Osteoblast (primary cell): ENCODE measurements at regions not wholly inside any gene's neighbourhood (a gene's known extent, or its start where the extent isn't known, plus 50 kb on each side); places are given as distances from the start of the nearest gene placed in this dataset.

Experiments used
- DNase-seq: peaks from one replicate; pipeline ENCODE4 v3.0.0; 2011; ENCODE audit warnings: low spot score, mixed read lengths; ENCODE audit not compliant: insufficient read length; ENCODE audit errors: missing footprints
- H2AFZ ChIP-seq: 2 replicates; pipeline ENCODE4 v1.6.0; 2011; ENCODE audit warnings: mild to moderate bottlenecking, low read length
- H3K27ac ChIP-seq: 2 replicates; pipeline ENCODE4 v1.5.1; 2011; ENCODE audit warnings: mild to moderate bottlenecking, low read depth, low read length, moderate library complexity
- H3K27me3 ChIP-seq: 2 replicates; pipeline ENCODE4 v1.6.0; 2012; ENCODE audit warnings: mild to moderate bottlenecking, control low read depth, inconsistent platforms, low read length, moderate library complexity; ENCODE audit not compliant: insufficient read depth
- H3K36me3 ChIP-seq: 2 replicates; pipeline ENCODE4 v1.5.1; 2011; ENCODE audit warnings: mild to moderate bottlenecking, low read length, control low read depth, moderate library complexity; ENCODE audit not compliant: insufficient read depth
- H3K4me1 ChIP-seq: 2 replicates; pipeline ENCODE4 v1.5.1; 2011; ENCODE audit warnings: mild to moderate bottlenecking, low read length, control low read depth, moderate library complexity; ENCODE audit not compliant: insufficient read depth
- H3K4me2 ChIP-seq: 2 replicates; pipeline ENCODE4 v1.6.0; 2011; ENCODE audit warnings: mild to moderate bottlenecking, low read length; ENCODE audit not compliant: insufficient read depth
- H3K4me3 ChIP-seq: fragments of 200-600 bp; sonication (generic); 3 replicates; pipeline ENCODE4 v1.5.1; 2012; ENCODE audit warnings: mild to moderate bottlenecking, low read length, inconsistent platforms; ENCODE audit not compliant: insufficient read depth
- H3K79me2 ChIP-seq: 2 replicates; pipeline ENCODE4 v1.6.0; 2012; ENCODE audit warnings: mild to moderate bottlenecking, low read length, control low read depth, inconsistent platforms; ENCODE audit not compliant: insufficient read depth
- H3K9me3 ChIP-seq: 2 replicates; pipeline ENCODE4 v1.5.1; 2011; ENCODE audit warnings: low read depth, low read length, control low read depth
- H4K20me1 ChIP-seq: 2 replicates; pipeline ENCODE4 v1.6.0; 2012; ENCODE audit warnings: mild to moderate bottlenecking, low read length, control low read depth; ENCODE audit not compliant: insufficient read depth
- TF ChIP-seq, protein P1 (sequence below): IDR thresholded peaks from 2 replicates; pipeline ENCODE4 v1.5.1; 2011; ENCODE audit warnings: mild to moderate bottlenecking, low read depth, low read length, moderate library complexity; ENCODE audit errors: extremely low read depth

DNA sequence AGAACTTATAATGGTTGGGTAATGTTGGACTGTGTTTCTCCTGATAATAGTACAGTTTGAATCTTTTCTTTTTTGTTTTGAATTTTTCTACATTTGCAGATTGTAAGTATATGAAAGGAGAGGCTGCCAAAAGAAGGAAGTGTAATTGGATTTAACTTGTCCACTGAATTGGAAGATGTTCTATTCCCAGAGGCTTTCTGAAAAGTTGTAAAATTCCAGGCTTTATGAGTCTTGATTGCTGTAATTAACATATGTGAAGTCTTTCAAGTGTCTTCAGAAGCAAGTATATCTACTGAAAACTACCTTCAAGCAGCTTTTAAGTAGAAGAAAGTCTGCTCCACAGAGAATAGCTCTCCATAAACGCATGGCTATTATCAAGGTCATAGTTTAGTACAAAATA is 2456.4 kb downstream of the PCDH7 start:
- no peak overlapping the region for H3K4me3 ChIP-seq
- TF ChIP-seq, protein P1, sequence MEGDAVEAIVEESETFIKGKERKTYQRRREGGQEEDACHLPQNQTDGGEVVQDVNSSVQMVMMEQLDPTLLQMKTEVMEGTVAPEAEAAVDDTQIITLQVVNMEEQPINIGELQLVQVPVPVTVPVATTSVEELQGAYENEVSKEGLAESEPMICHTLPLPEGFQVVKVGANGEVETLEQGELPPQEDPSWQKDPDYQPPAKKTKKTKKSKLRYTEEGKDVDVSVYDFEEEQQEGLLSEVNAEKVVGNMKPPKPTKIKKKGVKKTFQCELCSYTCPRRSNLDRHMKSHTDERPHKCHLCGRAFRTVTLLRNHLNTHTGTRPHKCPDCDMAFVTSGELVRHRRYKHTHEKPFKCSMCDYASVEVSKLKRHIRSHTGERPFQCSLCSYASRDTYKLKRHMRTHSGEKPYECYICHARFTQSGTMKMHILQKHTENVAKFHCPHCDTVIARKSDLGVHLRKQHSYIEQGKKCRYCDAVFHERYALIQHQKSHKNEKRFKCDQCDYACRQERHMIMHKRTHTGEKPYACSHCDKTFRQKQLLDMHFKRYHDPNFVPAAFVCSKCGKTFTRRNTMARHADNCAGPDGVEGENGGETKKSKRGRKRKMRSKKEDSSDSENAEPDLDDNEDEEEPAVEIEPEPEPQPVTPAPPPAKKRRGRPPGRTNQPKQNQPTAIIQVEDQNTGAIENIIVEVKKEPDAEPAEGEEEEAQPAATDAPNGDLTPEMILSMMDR = no peak
- H3K4me1 ChIP-seq = no peaks in the 10 kb centered on the region
- H3K27ac ChIP-seq = no peak overlapping the region
- no peaks in the 10 kb centered on the region for H3K9me3 ChIP-seq
- no peak overlapping the region for H3K4me2 ChIP-seq
- no peaks in the 10 kb centered on the region for H3K27me3 ChIP-seq
- no peaks in the 10 kb centered on the region for H3K36me3 ChIP-seq
- H2AFZ ChIP-seq = no peak overlapping the region
- no peak for DNase-seq
- H4K20me1 ChIP-seq = no peaks in the 10 kb centered on the region
- H3K79me2 ChIP-seq = no peaks in the 10 kb centered on the region

DNA sequence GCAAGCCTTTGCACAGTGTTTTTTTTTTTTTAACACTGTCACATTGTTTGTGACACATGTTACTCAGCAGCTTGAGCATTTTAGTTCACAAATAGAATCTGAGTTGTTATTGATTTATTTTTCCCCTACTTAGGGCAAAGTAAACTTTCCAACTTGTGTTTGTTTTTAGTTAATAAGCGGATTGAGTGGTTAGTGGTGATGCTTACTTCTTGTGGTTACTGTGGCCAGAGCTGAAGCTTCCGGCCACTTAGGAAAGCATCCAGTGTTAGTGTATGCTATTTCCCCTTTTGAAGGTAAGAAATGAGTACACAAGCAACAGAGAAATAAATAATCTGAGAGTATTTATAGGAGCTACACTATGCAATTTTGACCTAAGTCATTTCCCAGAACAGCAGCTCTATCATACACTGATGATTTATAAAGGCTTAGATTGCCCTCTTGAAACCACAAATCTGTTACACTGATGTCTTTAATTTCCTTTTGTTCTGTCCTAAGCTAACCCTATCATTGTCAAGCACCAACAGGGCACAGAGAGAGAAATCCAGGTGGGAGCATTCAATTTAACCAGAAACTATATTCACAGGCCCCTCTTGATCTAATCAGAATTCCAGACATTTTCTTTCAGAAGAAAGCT is 2464.6 kb downstream of the PCDH7 start:
- TF ChIP-seq, protein P1 = no peak
- no peaks in the 10 kb centered on the region for H3K27me3 ChIP-seq
- H4K20me1 ChIP-seq = no peaks in the 10 kb centered on the region
- no peaks in the 10 kb centered on the region for H3K9me3 ChIP-seq
- no peak overlapping the region for H3K4me3 ChIP-seq
- H3K4me1 ChIP-seq = no peaks in the 10 kb centered on the region
- H3K27ac ChIP-seq = no peak overlapping the region
- H3K4me2 ChIP-seq = no peak overlapping the region
- H3K36me3 ChIP-seq = no peaks in the 10 kb centered on the region
- H3K79me2 ChIP-seq = no peaks in the 10 kb centered on the region
- DNase-seq = no peak
- H2AFZ ChIP-seq = no peak overlapping the region

DNA sequence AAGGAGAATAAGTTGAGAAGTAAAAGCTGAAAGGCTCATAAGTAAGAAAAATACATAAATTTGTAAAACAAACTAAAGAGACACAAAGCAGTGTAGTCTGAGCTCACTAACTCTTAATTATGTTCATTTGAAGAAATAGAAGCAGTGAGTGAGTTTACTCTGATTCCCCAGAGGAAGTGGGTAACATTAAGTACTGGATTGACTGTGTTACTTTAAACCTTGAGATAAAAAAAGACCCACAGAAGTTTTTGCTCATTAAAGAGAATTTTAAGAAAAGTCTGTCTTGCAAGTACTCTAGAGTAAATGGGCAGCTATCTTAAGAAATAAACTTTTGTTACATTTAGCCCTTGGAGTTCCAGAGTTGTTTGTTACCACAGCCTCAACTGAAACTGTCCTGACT is 2466.9 kb downstream of the PCDH7 start:
- Histone ChIP-seq H3K9me3 (no peaks in the 10 kb centered on the region), H3K27ac (no peak overlapping the region), H3K36me3 (no peaks in the 10 kb centered on the region), H3K4me2 (no peak overlapping the region), H3K4me3 (no peak overlapping the region), H3K4me1 (no peaks in the 10 kb centered on the region), H3K27me3 (no peaks in the 10 kb centered on the region), H4K20me1 (no peaks in the 10 kb centered on the region), H3K79me2 (no peaks in the 10 kb centered on the region), H2AFZ (no peak overlapping the region)
- DNase-seq = no peak
- TF ChIP-seq, protein P1 = no peak

DNA sequence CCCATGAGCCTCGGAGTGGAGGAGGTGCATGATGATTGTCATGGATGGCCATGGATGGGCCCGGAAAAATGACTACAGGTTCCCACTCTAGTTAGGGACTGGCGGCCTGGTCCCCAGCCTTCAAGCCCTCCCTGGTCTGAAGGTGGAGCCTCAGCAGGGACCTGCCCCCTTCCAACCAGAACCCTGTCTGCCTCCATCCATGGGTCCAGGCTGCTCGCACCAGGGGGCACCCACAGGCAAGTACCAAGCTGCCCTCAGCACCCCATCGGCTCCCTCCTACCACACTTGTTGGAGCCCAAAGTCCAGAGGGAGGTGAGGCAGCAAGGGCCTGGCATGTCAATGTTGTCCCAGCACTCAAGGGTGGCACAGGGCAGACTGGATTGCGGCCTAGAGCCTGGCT is 2468.6 kb downstream of the PCDH7 start:
- no peak overlapping the region for H3K4me3 ChIP-seq
- no peak for DNase-seq
- no peaks in the 10 kb centered on the region for H3K27me3 ChIP-seq
- no peak overlapping the region for H3K4me2 ChIP-seq
- no peaks in the 10 kb centered on the region for H4K20me1 ChIP-seq
- TF ChIP-seq, protein P1 = no peak
- no peaks in the 10 kb centered on the region for H3K4me1 ChIP-seq
- H3K9me3 ChIP-seq = no peaks in the 10 kb centered on the region
- no peaks in the 10 kb centered on the region for H3K79me2 ChIP-seq
- H3K36me3 ChIP-seq = no peaks in the 10 kb centered on the region
- H3K27ac ChIP-seq = no peak overlapping the region
- no peak overlapping the region for H2AFZ ChIP-seq
